ENCODE measurements at regions not wholly inside any gene's neighbourhood (a gene's known extent, or its start where the extent isn't known, plus 50 kb on each side); places are given as distances from the start of the nearest gene placed in this dataset.

DNA sequence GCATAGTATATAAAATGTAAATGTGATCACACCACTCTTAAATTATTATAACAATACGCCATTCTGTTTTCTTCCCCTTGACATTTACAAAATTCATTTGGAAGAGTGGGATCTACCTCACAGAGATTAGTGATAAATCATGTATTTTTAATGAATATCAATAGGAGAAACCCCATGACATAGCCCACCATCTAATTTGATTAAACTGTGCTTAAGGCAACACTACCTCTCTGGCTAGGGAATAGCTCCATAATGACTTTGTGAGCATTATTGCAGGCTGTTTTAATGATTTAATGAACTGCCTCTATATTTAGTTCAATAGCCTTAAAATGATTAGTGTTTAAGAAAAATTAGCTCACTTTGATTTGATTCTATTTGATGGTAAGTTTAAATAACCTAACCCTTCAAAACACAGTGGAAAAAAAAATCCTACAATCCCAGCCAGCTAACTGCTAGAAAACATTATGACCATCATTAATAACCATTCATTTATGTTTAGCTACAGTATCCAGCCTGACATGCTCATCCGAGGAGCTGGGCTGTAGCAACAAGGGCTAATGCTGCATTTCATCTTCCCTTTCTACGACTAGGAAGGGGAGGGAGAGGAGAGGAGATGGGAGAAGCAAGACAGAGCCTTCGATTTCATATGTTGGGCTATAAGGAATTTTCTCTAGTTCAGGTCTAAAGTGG is 75.3 kb upstream of the BCL11A start:
- Histone ChIP-seq H3K4me3 (no peak overlapping the region), H3K27me3 (peaks cover 0 to 13% of the 10 kb centered on the region in 2 donors), H3K9me3 (no peaks in the 10 kb centered on the region), H3K4me1 (no peaks in the 10 kb centered on the region), H3K36me3 (no peaks in the 10 kb centered on the region), H3K27ac (no peak overlapping the region)
- no peak for TF ChIP-seq POLR2A (IDR thresholded peaks at IDR 0.05)
- TF ChIP-seq, protein P1, sequence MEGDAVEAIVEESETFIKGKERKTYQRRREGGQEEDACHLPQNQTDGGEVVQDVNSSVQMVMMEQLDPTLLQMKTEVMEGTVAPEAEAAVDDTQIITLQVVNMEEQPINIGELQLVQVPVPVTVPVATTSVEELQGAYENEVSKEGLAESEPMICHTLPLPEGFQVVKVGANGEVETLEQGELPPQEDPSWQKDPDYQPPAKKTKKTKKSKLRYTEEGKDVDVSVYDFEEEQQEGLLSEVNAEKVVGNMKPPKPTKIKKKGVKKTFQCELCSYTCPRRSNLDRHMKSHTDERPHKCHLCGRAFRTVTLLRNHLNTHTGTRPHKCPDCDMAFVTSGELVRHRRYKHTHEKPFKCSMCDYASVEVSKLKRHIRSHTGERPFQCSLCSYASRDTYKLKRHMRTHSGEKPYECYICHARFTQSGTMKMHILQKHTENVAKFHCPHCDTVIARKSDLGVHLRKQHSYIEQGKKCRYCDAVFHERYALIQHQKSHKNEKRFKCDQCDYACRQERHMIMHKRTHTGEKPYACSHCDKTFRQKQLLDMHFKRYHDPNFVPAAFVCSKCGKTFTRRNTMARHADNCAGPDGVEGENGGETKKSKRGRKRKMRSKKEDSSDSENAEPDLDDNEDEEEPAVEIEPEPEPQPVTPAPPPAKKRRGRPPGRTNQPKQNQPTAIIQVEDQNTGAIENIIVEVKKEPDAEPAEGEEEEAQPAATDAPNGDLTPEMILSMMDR (IDR thresholded peaks at IDR 0.05): no peak
- no peak for TF ChIP-seq EP300 (IDR thresholded peaks at IDR 0.05)
- no peak for DNase-seq (ENCODE audit: low spot score in 2 of 2)
- 50 to 56% methylated on average over 4 of the region's 4 CpGs for WGBS, 2 donors

DNA sequence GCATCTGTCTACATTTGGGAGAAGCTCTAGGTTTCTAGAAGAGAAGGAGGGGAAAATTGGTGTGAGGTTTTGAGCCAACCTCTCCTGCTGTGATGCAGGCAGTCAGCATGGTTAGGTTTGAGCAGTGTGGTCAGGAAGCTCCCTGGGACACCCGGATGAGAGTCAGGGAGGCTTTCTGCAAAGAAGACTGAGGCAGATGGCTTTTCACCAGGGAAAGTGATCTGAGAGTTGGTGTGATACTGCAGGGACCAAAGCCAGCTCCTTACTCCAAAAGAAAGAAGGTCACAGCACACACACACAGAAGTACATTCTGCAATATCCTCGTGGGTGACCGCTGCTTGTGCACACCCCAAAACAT is 75.8 kb upstream of the BCL11A start:
- H3K4me1 ChIP-seq: no peaks in the 10 kb centered on the region
- H3K36me3 ChIP-seq: no peaks in the 10 kb centered on the region
- peaks cover 0 to 13% of the 10 kb centered on the region in 2 donors for H3K27me3 ChIP-seq
- DNase-seq (ENCODE audit: low spot score in 2 of 2): no peak
- no peak overlapping the region for H3K27ac ChIP-seq
- H3K9me3 ChIP-seq: no peaks in the 10 kb centered on the region
- 50 to 52% methylated on average over 3 of the region's 3 CpGs for WGBS, 2 donors
- TF ChIP-seq, protein P1 (IDR thresholded peaks at IDR 0.05): no peak
- TF ChIP-seq POLR2A (IDR thresholded peaks at IDR 0.05) (no peak), EP300 (IDR thresholded peaks at IDR 0.05) (no peak)
- no peak overlapping the region for H3K4me3 ChIP-seq

DNA sequence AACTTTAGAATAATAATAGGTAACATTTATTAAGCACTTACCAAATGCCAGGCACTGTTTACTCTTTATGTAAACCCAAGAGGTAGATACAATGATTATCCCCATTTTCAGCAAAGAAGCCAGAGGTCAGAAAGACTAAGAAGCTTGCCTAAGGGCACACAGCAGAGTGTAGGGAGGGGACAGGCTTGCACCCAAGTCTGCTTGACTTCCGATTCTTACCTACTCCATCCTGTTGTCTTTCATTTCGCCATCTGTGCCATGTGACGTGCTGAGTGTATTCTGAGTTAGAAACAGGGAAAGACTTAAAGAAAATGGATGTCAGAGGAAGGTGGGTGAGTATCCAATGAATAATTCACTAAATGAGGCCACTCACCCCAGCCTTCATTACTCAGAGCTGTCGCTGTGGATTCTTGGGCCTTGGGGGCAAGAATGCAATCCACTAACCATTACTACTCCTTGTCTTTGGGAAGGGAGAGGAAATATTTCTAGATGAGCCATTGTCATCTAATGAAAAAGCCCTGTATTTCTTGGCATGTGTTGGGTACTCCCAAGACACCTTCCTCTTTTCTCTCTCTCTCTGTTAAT is 76.4 kb upstream of the BCL11A start:
- no peak overlapping the region for H3K27ac ChIP-seq
- TF ChIP-seq, protein P1 (IDR thresholded peaks at IDR 0.05): no peak
- TF ChIP-seq EP300 (IDR thresholded peaks at IDR 0.05): no peak
- no peak for TF ChIP-seq POLR2A (IDR thresholded peaks at IDR 0.05)

DNA sequence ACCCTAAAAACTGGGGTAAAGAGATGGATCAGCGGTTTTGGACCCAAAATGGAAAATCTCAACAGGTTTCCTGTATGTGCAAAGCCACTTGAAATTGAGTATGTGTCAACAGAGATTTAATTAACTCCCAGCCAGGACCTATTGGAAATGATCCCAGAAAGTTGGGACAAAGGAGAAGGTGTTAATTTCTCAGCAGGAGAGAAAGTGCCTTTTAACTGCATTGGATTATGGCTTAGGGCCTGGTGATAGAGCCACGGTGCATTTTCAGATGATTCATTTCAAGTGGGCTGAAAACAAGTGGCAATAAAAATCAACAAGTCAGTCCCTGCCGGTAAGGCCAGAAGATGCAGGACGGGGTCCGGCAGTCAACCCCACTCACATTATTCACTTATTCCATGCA is 80.2 kb upstream of the BCL11A start:
- Histone ChIP-seq H3K36me3 (no peaks in the 10 kb centered on the region), H3K4me3 (no peak overlapping the region), H3K4me1 (no peaks in the 10 kb centered on the region), H3K27me3 (peaks cover 0 to 13% of the 10 kb centered on the region in 2 donors), H3K27ac (no peak overlapping the region), H3K9me3 (no peaks in the 10 kb centered on the region)
- TF ChIP-seq EP300 (IDR thresholded peaks at IDR 0.05) (no peak), POLR2A (IDR thresholded peaks at IDR 0.05) (no peak)
- TF ChIP-seq, protein P1 (IDR thresholded peaks at IDR 0.05): no peak
- no peak for DNase-seq (ENCODE audit: low spot score in 2 of 2)
- WGBS, 2 donors: 63 to 64% methylated on average over 5 of the region's 5 CpGs

More for the DNA sequence above, 76.4 kb upstream of the BCL11A start:
- Histone ChIP-seq H3K36me3 (no peaks in the 10 kb centered on the region), H3K9me3 (no peaks in the 10 kb centered on the region), H3K4me1 (no peaks in the 10 kb centered on the region), H3K27me3 (peaks cover 0 to 13% of the 10 kb centered on the region in 2 donors), H3K4me3 (no peak overlapping the region)
- WGBS, 2 donors: 83 to 85% methylated on average over 4 of the region's 4 CpGs
- no peak for DNase-seq (ENCODE audit: low spot score in 2 of 2)

DNA sequence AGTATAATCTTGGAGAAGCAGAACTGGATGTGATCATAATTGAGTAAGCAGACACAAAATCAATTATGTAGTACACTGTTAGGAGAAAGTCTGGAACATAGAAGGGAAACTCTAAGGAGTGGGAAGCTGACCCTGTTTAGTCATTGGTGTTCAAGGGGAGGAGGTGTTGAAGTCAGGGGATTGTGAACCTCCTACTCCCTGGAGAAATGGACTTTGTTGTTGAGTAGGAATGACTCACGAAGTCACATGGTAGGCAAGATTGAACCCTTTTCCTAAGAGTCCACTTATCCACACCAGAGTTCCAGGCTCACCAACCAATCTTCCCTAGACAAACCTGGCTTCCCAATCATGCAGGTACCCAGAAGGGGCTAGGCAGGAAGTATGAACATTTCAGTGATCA is 81.0 kb upstream of the BCL11A start:
- Histone ChIP-seq H3K9me3 (no peaks in the 10 kb centered on the region), H3K36me3 (no peaks in the 10 kb centered on the region), H3K4me1 (no peaks in the 10 kb centered on the region), H3K27ac (no peak overlapping the region), H3K4me3 (no peak overlapping the region), H3K27me3 (peaks cover 0 to 13% of the 10 kb centered on the region in 2 donors)
- TF ChIP-seq POLR2A (IDR thresholded peaks at IDR 0.05) (no peak), EP300 (IDR thresholded peaks at IDR 0.05) (no peak)
- TF ChIP-seq, protein P1 (IDR thresholded peaks at IDR 0.05): no peak
- DNase-seq (ENCODE audit: low spot score in 2 of 2): no peak
- 63 to 85% methylated on average over 1 of the region's 1 CpG for WGBS, 2 donors

All from tibial nerve (tissue), 4 donors.